GM18498 (cell line): ENCODE measurements at regions not wholly inside any gene's neighbourhood (a gene's known extent, or its start where the extent isn't known, plus 50 kb on each side); places are given as distances from the start of the nearest gene placed in this dataset.
"Not testable (repeated sequence)": the region's sequence is repeated elsewhere in the genome, so short reads cannot be mapped to it uniquely, and the experiment has no call there.

Source experiments
- ATAC-seq: cut with Tn5 transposase; IDR thresholded peaks from one replicate; pipeline ENCODE4 v1.9.1; 2021; ENCODE audit warnings: mild to moderate bottlenecking, moderate library complexity; ENCODE audit not compliant: unreplicated experiment

GRCh38 chr2:89280536-89280935 lies 589.1 kb downstream of the RPIA start:
- ATAC-seq: not testable (repeated sequence)

- not testable (repeated sequence) for ATAC-seq
Observed at GRCh38 chr2:89286448-89287080, 595.1 kb downstream of the RPIA start.

GRCh38 chr2:89287084-89287483 lies 595.6 kb downstream of the RPIA start:
- ATAC-seq: not testable (repeated sequence)

GRCh38 chr2:89291717-89292298 lies 600.3 kb downstream of the RPIA start:
- not testable (repeated sequence) for ATAC-seq

- ATAC-seq: not testable (repeated sequence)
Observed at GRCh38 chr2:89293399-89293798, 601.9 kb downstream of the RPIA start.

GRCh38 chr2:89294335-89294734 lies 602.9 kb downstream of the RPIA start:
- not testable (repeated sequence) for ATAC-seq

- ATAC-seq: not testable (repeated sequence)
Observed at GRCh38 chr2:89296820-89297398, 605.4 kb downstream of the RPIA start.

GRCh38 chr2:89299196-89299595 lies 607.7 kb downstream of the RPIA start:
- ATAC-seq: not testable (repeated sequence)

GRCh38 chr2:89305623-89306022 lies 614.1 kb downstream of the RPIA start:
- ATAC-seq: not testable (repeated sequence)

- ATAC-seq: not testable (repeated sequence)
Observed at GRCh38 chr2:89306869-89307637, 615.6 kb downstream of the RPIA start.

GRCh38 chr2:89318990-89319389 lies 627.5 kb downstream of the RPIA start:
- not testable (repeated sequence) for ATAC-seq

- ATAC-seq: not testable (repeated sequence)
Observed at GRCh38 chr2:89325894-89326293, 634.4 kb downstream of the RPIA start.

- ATAC-seq: not testable (repeated sequence)
Observed at GRCh38 chr2:89326455-89326854, 635.0 kb downstream of the RPIA start.

GRCh38 chr2:89328790-89329189 lies 637.3 kb downstream of the RPIA start:
- not testable (repeated sequence) for ATAC-seq
